ENCODE measurements at regions not wholly inside any gene's neighbourhood (a gene's known extent, or its start where the extent isn't known, plus 50 kb on each side); places are given as distances from the start of the nearest gene placed in this dataset.

DNA sequence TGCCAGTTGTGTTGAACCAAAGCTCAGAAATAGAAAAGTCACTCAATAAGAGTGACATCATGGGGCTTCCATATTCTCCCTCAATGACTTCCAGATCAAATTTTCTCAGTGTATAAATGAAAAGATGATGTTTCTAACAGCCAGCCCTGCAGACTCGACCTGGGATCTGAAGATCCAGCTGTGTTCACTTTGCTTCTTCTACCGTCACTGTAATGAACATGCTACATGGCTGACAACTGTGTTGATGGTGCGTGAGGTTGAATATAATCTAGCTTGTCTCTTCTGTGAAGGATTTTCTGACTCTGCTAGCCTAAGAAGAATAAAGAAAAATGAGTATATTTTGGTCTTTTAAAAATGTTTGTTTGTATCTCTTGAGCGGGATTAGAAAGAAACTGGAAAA is 577.8 kb downstream of the ETNK1 start:
- in situ Hi-C loops (cut with MboI; ENCODE audit: low sequenced_read_pairs in 4 of 4) (no loop called here), intact Hi-C loops (cut with DNase I; ENCODE audit: low total_unique reads) (no loop called here)
- no peak overlapping the region for H3K4me3 ChIP-seq
- DNase-seq (no peak), ATAC-seq (no peak)
- no peaks in the 10 kb centered on the region for H3K36me3 ChIP-seq
- H3K27ac ChIP-seq = no peak overlapping the region
- no peaks in the 10 kb centered on the region for H3K27me3 ChIP-seq
- TF ChIP-seq CTCF (IDR thresholded peaks at IDR 0.05 in 4 of 5, conservative IDR thresholded peaks at IDR 0.05 in 1 of 5) (no peak), POLR2A (IDR thresholded peaks at IDR 0.05) (no peak)
- H3K9me3 ChIP-seq = no peaks in the 10 kb centered on the region
- no peaks in the 10 kb centered on the region for H3K4me1 ChIP-seq

DNA sequence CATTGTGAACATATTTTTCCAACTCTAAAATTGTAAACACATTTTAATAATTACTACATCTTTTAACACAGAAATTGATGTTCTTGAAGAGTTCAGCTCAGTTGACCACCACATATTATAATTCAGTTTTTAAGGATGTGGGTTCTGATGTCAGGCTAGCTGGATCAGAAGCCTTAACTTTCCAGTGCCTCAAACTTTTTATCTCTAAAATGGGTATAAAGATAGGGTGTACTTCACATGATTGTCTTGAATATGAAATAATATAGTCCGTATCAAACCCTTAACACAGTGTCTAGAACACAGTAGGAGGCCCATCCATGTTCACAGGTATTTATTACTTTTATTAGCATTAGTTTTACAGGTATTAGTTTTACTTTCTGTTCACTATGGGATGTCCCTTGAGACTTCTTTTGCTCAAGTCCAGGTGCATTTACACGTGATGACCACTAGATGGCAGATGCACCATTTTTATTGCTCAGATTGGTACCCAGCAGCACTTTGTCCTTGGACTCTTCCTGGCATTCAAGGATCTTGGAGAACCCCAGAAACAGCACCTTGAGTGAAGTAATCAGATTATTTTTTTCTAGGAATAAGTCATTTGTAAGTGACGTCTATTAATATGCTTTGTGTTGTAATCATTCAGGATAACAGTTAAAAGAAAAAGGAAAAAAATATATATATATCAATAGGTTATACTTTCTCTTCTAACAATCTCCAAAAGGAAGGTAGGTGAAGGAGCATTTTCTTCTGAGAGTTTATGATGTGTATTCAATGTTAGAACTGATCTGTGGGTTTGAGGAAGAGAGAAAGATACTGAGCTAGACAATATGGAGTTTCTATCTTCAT is 580.2 kb downstream of the ETNK1 start:
- ATAC-seq = peak in 1 of 2 donors; percentile 49
- intact Hi-C loops (cut with DNase I; ENCODE audit: low total_unique reads) (no loop called here), in situ Hi-C loops (cut with MboI; ENCODE audit: low sequenced_read_pairs in 4 of 4) (no loop called here)
- no peak overlapping the region for H3K27ac ChIP-seq
- peak; percentile 49 to 76 (median 63) for TF ChIP-seq CTCF (IDR thresholded peaks at IDR 0.05 in 4 of 5, conservative IDR thresholded peaks at IDR 0.05 in 1 of 5)
- no peak for TF ChIP-seq POLR2A (IDR thresholded peaks at IDR 0.05)
- H3K4me1 ChIP-seq = no peaks in the 10 kb centered on the region
- no peaks in the 10 kb centered on the region for H3K36me3 ChIP-seq
- no peak for DNase-seq
- no peaks in the 10 kb centered on the region for H3K27me3 ChIP-seq
- no peaks in the 10 kb centered on the region for H3K9me3 ChIP-seq
- no peak overlapping the region for H3K4me3 ChIP-seq

DNA sequence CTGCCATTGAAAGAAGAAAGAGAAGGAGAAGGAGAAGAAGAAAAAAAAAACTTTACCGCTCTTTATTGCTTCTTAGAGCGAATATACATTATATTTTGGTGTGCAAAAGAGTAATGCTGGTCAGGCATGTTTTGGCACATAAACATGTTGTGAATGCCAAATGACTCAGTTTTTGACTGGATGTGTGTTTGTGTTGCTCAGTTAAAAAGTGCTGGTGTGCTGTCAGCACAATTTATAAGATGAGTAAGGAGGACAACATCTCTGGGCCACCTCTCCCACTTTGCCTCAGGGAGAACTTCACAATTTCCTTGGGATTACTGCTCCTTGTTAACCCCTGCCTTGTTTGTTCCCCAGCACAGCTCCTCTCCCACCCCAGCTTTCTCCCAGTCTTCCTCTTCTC is 584.8 kb downstream of the ETNK1 start:
- no peak for ATAC-seq
- no peak overlapping the region for H3K27ac ChIP-seq
- no peaks in the 10 kb centered on the region for H3K27me3 ChIP-seq
- no peaks in the 10 kb centered on the region for H3K4me1 ChIP-seq
- intact Hi-C loops (cut with DNase I; ENCODE audit: low total_unique reads) = no loop called here
- in situ Hi-C loops (cut with MboI; ENCODE audit: low sequenced_read_pairs in 4 of 4) = no loop called here
- no peak for DNase-seq
- no peaks in the 10 kb centered on the region for H3K36me3 ChIP-seq
- no peaks in the 10 kb centered on the region for H3K9me3 ChIP-seq
- no peak for TF ChIP-seq POLR2A (IDR thresholded peaks at IDR 0.05)
- no peak for TF ChIP-seq CTCF (IDR thresholded peaks at IDR 0.05 in 4 of 5, conservative IDR thresholded peaks at IDR 0.05 in 1 of 5)
- no peak overlapping the region for H3K4me3 ChIP-seq

GRCh38 chr12:23210573-23210972 is 585.6 kb downstream of the ETNK1 start:
- in situ Hi-C loops (cut with MboI; ENCODE audit: low sequenced_read_pairs in 4 of 4) = no loop called here
- no peak for ATAC-seq

More at GRCh38 chr12:23210573-23210972, 585.6 kb downstream of the ETNK1 start:
- DNase-seq = no peak
- H3K9me3 ChIP-seq = no peaks in the 10 kb centered on the region
- no peak overlapping the region for H3K27ac ChIP-seq
- no peak for TF ChIP-seq CTCF (IDR thresholded peaks at IDR 0.05 in 4 of 5, conservative IDR thresholded peaks at IDR 0.05 in 1 of 5)
- TF ChIP-seq POLR2A (IDR thresholded peaks at IDR 0.05) = no peak
- H3K4me1 ChIP-seq = no peaks in the 10 kb centered on the region
- no peak overlapping the region for H3K4me3 ChIP-seq
- intact Hi-C loops (cut with DNase I; ENCODE audit: low total_unique reads) = no loop called here
- H3K27me3 ChIP-seq = no peaks in the 10 kb centered on the region
- no peaks in the 10 kb centered on the region for H3K36me3 ChIP-seq

Data from gastrocnemius medialis (tissue), 4 donors.